ENCODE measurements at regions not wholly inside any gene's neighbourhood (a gene's known extent, or its start where the extent isn't known, plus 50 kb on each side); places are given as distances from the start of the nearest gene placed in this dataset.

- no peak for TF ChIP-seq CTCF (IDR thresholded peaks at IDR 0.05)
- TF ChIP-seq POLR2A (IDR thresholded peaks at IDR 0.05): no peak
These were observed 249.4 kb downstream of the KCTD12 start for GRCh38 chr13:76636829-76637228.

Measured in ovary (tissue), 3 donors.